Panc1 (cell line): ENCODE measurements at regions not wholly inside any gene's neighbourhood (a gene's known extent, or its start where the extent isn't known, plus 50 kb on each side); places are given as distances from the start of the nearest gene placed in this dataset.

Experiments used
- ATAC-seq: fragments of 200-7000 bp; cut with Tn5 transposase; 2 replicates; pipeline ENCODE4 v1.9.1; 2020; ENCODE audit warnings: mild to moderate bottlenecking, moderate library complexity
- BruUV-seq: library from RNA; stranded (reverse); fragments of 400-500 nt; replicated peaks from 2 replicates; lab custom pipeline; 2021; lab: Mats Ljungman, UMichigan
- CTCF ChIA-PET: fragments of 300-600 bp; sonication (Branson Sonifier 250); formaldehyde crosslinking; loops from one replicate; lab custom pipeline; 2022; ENCODE audit warnings: antibody characterized with exemption; lab: Charles Lee
- POLR2A ChIA-PET: fragments of 300-600 bp; sonication (Branson Sonifier 250); formaldehyde crosslinking; loops from one replicate; lab custom pipeline; 2022; ENCODE audit warnings: antibody characterized with exemption; lab: Charles Lee
- DNase-seq: peaks from one replicate; pipeline ENCODE4 v3.0.0-alpha.2; 2010; ENCODE audit warnings: low read depth, low spot score
- H3K27ac ChIP-seq: 2 replicates; pipeline ENCODE4 v1.5.1; 2011; ENCODE audit warnings: mild to moderate bottlenecking, low read length, inconsistent platforms
- H3K27me3 ChIP-seq: fragments of 200-500 bp; sonication (Bioruptor generic); 2 replicates; pipeline ENCODE4 v1.6.0; 2014; ENCODE audit warnings: low read length, inconsistent platforms; ENCODE audit not compliant: control insufficient read depth, insufficient read depth
- H3K36me3 ChIP-seq: fragments of 200-500 bp; sonication (Bioruptor generic); 2 replicates; pipeline ENCODE4 v1.5.1; 2014; ENCODE audit warnings: inconsistent platforms, mild to moderate bottlenecking, low read length, moderate library complexity; ENCODE audit not compliant: control insufficient read depth, insufficient read depth
- H3K4me1 ChIP-seq: 2 replicates; pipeline ENCODE4 v1.5.1; 2011; ENCODE audit warnings: inconsistent platforms, mild to moderate bottlenecking, low read length, moderate library complexity; ENCODE audit not compliant: control insufficient read depth, insufficient read depth
- H3K4me3 ChIP-seq, 2 experiments: 2 replicates each; pipeline ENCODE4 v1.5.1; 2011 to 2012; ENCODE audit warnings: low read depth in 2 of 2, low read length in 2 of 2, mild to moderate bottlenecking in 2 of 2, inconsistent platforms in 1 of 2, moderate library complexity in 1 of 2
- H3K9me3 ChIP-seq: fragments of 200-500 bp; sonication (Bioruptor generic); 2 replicates; pipeline ENCODE4 v1.5.1; 2014; ENCODE audit warnings: low read depth, mild to moderate bottlenecking, inconsistent platforms, low read length, moderate library complexity; ENCODE audit not compliant: control insufficient read depth, insufficient read depth
- POLR2AphosphoS5 ChIP-seq: IDR thresholded peaks from 2 replicates; pipeline ENCODE4 v1.6.1; 2012; ENCODE audit warnings: mild to moderate bottlenecking, low read depth, low read length, moderate library complexity
- SIN3A ChIP-seq: IDR thresholded peaks from 2 replicates; pipeline ENCODE4 v1.6.1; 2012; ENCODE audit warnings: low read depth, mild to moderate bottlenecking, low read length, moderate library complexity, borderline replicate concordance; ENCODE audit not compliant: insufficient read depth
- TCF7L2 ChIP-seq: IDR thresholded peaks from 2 replicates; pipeline ENCODE4 v1.6.1; 2011; ENCODE audit warnings: mild to moderate bottlenecking, low read depth, low read length, inconsistent platforms
- in situ Hi-C: cut with HindIII; loops from 2 replicates; pipeline ENCODE4 v1.10.0; 2016; ENCODE audit warnings: low sequenced_read_pairs, low pct_unique_long_range_greater_than_20kb
- intact Hi-C: fragments of 100-400 bp; cut with micrococcal nuclease; formaldehyde crosslinking; loops from one replicate; pipeline ENCODE4 v1.10.0; 2022; ENCODE audit not compliant: unreplicated experiment
- TF ChIP-seq, protein P1 (sequence below), 2 experiments: IDR thresholded peaks; 2 replicates each; pipeline ENCODE4 v1.6.1; 2011 to 2012; ENCODE audit warnings: low read depth in 2 of 2, control low read depth in 1 of 2, low read length in 1 of 2, mild to moderate bottlenecking in 1 of 2, moderate library complexity in 1 of 2; ENCODE audit not compliant: insufficient read depth in 1 of 2
- TF ChIP-seq, protein P2 (sequence below): fragments of 450-650 bp; IDR thresholded peaks from 2 replicates; pipeline ENCODE4 v1.5.1; 2017; ENCODE audit warnings: mild to moderate bottlenecking

DNA sequence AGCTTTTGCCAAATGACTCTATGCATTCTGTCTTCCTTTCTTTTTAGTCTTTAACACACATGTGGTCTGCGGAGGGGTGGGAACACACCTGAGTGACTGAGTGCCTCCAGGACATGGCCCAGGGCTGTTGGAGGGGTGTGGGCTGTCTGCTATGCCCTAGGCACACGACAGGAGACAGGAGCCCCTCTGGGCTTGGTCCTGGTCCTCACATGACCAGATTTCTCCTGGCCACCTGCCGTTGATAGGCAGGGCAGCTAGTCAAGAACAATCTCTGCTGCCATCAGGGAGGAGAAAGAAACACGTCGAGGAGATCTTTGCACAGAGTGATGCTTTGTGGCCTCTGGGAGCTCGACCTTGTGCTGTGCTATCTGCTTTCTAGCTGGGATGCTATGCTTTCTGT, 176.6 kb downstream of the KLF13 start:
- in situ Hi-C loops = no loop called here
- POLR2A ChIA-PET = no interaction called here
- H3K4me1 ChIP-seq = no peaks in the 10 kb centered on the region

DNA sequence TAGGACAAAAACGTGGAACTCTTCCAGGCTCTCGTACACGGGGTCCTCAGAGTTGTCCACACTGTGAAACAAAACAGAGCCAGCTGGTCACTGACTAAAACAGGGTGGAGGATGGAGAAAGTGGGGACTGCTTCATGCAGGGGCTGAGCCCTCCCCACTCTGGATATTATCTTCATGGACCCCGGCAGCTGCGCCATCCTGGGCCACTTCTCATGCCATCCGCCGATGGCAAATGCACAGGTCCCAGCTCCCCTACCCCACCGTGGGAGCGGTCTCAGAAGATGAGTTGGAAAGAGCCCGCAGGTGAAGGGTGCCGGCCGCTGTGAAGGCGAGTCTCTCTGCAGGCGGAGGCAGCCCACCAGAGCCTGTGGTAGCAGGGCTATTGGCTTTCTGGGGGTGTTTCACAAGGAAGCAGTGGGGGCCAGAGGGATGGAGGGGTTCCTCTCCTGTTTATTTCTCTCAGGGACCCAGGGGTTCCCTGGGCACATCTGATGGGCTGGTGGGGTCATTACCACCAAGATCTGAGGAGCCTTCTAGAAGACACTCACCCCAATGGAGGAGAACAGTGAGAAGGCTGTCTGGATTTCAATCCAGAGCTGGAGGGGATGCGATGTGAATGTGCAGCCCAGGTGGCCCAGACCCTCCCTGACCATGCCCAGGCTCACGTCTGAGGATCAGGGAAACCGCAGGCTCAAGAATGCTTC, 177.3 kb downstream of the KLF13 start:
- ChIA-PET POLR2A (no interaction called here), CTCF (interaction anchor here (0.5 kb wide), 2 partner anchors 29 to 254 kb away, joined by 3 to 6 read pairs; no protein-coding TSS in a partner anchor)
- Histone ChIP-seq H3K27ac (no peak overlapping the region), H3K27me3 (no peaks in the 10 kb centered on the region; the same call in 1 of the 2 replicates), H3K4me3 (no peak overlapping the region), H3K36me3 (no peaks in the 10 kb centered on the region), H3K9me3 (no peaks in the 10 kb centered on the region), H3K4me1 (no peaks in the 10 kb centered on the region)
- in situ Hi-C loops (no loop called here), intact Hi-C loops (no loop called here)
- ATAC-seq (no peak), DNase-seq (no peak)
- no TSS peak for BruUV-seq
- TF ChIP-seq SIN3A (no peak), TCF7L2 (no peak), POLR2AphosphoS5 (no peak)
- TF ChIP-seq, protein P1, sequence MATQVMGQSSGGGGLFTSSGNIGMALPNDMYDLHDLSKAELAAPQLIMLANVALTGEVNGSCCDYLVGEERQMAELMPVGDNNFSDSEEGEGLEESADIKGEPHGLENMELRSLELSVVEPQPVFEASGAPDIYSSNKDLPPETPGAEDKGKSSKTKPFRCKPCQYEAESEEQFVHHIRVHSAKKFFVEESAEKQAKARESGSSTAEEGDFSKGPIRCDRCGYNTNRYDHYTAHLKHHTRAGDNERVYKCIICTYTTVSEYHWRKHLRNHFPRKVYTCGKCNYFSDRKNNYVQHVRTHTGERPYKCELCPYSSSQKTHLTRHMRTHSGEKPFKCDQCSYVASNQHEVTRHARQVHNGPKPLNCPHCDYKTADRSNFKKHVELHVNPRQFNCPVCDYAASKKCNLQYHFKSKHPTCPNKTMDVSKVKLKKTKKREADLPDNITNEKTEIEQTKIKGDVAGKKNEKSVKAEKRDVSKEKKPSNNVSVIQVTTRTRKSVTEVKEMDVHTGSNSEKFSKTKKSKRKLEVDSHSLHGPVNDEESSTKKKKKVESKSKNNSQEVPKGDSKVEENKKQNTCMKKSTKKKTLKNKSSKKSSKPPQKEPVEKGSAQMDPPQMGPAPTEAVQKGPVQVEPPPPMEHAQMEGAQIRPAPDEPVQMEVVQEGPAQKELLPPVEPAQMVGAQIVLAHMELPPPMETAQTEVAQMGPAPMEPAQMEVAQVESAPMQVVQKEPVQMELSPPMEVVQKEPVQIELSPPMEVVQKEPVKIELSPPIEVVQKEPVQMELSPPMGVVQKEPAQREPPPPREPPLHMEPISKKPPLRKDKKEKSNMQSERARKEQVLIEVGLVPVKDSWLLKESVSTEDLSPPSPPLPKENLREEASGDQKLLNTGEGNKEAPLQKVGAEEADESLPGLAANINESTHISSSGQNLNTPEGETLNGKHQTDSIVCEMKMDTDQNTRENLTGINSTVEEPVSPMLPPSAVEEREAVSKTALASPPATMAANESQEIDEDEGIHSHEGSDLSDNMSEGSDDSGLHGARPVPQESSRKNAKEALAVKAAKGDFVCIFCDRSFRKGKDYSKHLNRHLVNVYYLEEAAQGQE (IDR thresholded peaks at IDR 0.05; ENCODE audit: insufficient read depth in 1 of 2, low read depth in 2 of 2, low read length in 1 of 2) = no peak
- TF ChIP-seq, protein P2, sequence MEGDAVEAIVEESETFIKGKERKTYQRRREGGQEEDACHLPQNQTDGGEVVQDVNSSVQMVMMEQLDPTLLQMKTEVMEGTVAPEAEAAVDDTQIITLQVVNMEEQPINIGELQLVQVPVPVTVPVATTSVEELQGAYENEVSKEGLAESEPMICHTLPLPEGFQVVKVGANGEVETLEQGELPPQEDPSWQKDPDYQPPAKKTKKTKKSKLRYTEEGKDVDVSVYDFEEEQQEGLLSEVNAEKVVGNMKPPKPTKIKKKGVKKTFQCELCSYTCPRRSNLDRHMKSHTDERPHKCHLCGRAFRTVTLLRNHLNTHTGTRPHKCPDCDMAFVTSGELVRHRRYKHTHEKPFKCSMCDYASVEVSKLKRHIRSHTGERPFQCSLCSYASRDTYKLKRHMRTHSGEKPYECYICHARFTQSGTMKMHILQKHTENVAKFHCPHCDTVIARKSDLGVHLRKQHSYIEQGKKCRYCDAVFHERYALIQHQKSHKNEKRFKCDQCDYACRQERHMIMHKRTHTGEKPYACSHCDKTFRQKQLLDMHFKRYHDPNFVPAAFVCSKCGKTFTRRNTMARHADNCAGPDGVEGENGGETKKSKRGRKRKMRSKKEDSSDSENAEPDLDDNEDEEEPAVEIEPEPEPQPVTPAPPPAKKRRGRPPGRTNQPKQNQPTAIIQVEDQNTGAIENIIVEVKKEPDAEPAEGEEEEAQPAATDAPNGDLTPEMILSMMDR = no peak

More for the DNA sequence above, 176.6 kb downstream of the KLF13 start:
- no peaks in the 10 kb centered on the region for H3K36me3 ChIP-seq
- ATAC-seq = no peak
- H3K27me3 ChIP-seq = no peaks in the 10 kb centered on the region; the same call in 1 of the 2 replicates
- TF ChIP-seq POLR2AphosphoS5 = no peak
- TF ChIP-seq, protein P2 = no peak
- no peak for TF ChIP-seq TCF7L2
- TF ChIP-seq, protein P1 (IDR thresholded peaks at IDR 0.05; ENCODE audit: insufficient read depth in 1 of 2, low read depth in 2 of 2, low read length in 1 of 2) = no peak
- no peak for TF ChIP-seq SIN3A
- no TSS peak for BruUV-seq
- H3K4me3 ChIP-seq = no peak overlapping the region
- no peaks in the 10 kb centered on the region for H3K9me3 ChIP-seq
- no peak for DNase-seq
- CTCF ChIA-PET = no interaction called here
- no peak overlapping the region for H3K27ac ChIP-seq
- intact Hi-C loops = no loop called here
